GM23338 (cell line): ENCODE measurements at regions not wholly inside any gene's neighbourhood (a gene's known extent, or its start where the extent isn't known, plus 50 kb on each side); places are given as distances from the start of the nearest gene placed in this dataset.

ENCODE experiments used
- ATAC-seq: fragments of 200-7000 bp; cut with Tn5 transposase; 3 replicates; pipeline ENCODE4 v1.9.1; 2020
- DNase-seq: peaks from one replicate; pipeline ENCODE4 v3.0.0-alpha.2; 2015; ENCODE audit warnings: low spot score
- H2AFZ ChIP-seq: fragments of 200-600 bp; sonication (generic); 2 replicates; pipeline ENCODE4 v1.8.0; 2016; ENCODE audit warnings: antibody characterized with exemption, mild to moderate bottlenecking, moderate library complexity
- H3F3A ChIP-seq: fragments of 200-600 bp; sonication (generic); replicated peaks from 2 replicates; pipeline ENCODE4 v1.8.0; 2017; ENCODE audit warnings: antibody characterized with exemption, mixed run types, low read depth
- H3K27ac ChIP-seq: fragments of 200-600 bp; sonication (generic); 2 replicates; pipeline ENCODE4 v1.6.1; 2016; ENCODE audit warnings: low read depth
- H3K27me3 ChIP-seq: fragments of 200-600 bp; sonication (generic); 2 replicates; pipeline ENCODE4 v1.8.0; 2016; ENCODE audit warnings: mild to moderate bottlenecking, mixed run types, moderate library complexity; ENCODE audit not compliant: insufficient read depth
- H3K36me3 ChIP-seq: fragments of 200-600 bp; sonication (generic); 2 replicates; pipeline ENCODE4 v1.8.0; 2016; ENCODE audit warnings: mild to moderate bottlenecking; ENCODE audit not compliant: insufficient read depth
- H3K4me1 ChIP-seq: fragments of 200-600 bp; sonication (generic); 2 replicates; pipeline ENCODE4 v1.8.0; 2016; ENCODE audit warnings: mild to moderate bottlenecking, moderate library complexity; ENCODE audit not compliant: insufficient read depth
- H3K4me2 ChIP-seq: fragments of 200-600 bp; sonication (generic); 2 replicates; pipeline ENCODE4 v1.7.1; 2017; ENCODE audit warnings: mixed run types
- H3K4me3 ChIP-seq: fragments of 200-600 bp; sonication (generic); 2 replicates; pipeline ENCODE4 v1.6.1; 2016; ENCODE audit warnings: mixed run types
- H3K79me2 ChIP-seq: fragments of 200-600 bp; sonication (generic); replicated peaks from 2 replicates; pipeline ENCODE4 v1.8.0; 2017; ENCODE audit warnings: mild to moderate bottlenecking; ENCODE audit not compliant: insufficient read depth
- H3K9me2 ChIP-seq: fragments of 200-600 bp; sonication (generic); 2 replicates; pipeline ENCODE4 v1.8.0; 2017; ENCODE audit not compliant: insufficient read depth
- H4K20me1 ChIP-seq: fragments of 200-600 bp; sonication (generic); replicated peaks from 2 replicates; pipeline ENCODE4 v1.8.0; 2017; ENCODE audit warnings: mild to moderate bottlenecking; ENCODE audit not compliant: insufficient read depth
- H3K27ac Mint-ChIP-seq: 2 replicates; pipeline ENCODE4 v1.8.0; 2020; ENCODE audit warnings: inconsistent platforms, mild to moderate bottlenecking, moderate library complexity, mixed read lengths
- H3K27me3 Mint-ChIP-seq: 3 replicates; pipeline ENCODE4 v1.8.0; 2022; ENCODE audit warnings: low read depth, mild to moderate bottlenecking, moderate library complexity, mixed read lengths, inconsistent platforms; ENCODE audit not compliant: insufficient read depth, poor library complexity
- H3K36me3 Mint-ChIP-seq: 3 replicates; pipeline ENCODE4 v1.8.0; 2021; ENCODE audit warnings: low read depth, mild to moderate bottlenecking, inconsistent platforms, moderate library complexity, mixed read lengths
- H3K4me1 Mint-ChIP-seq: 3 replicates; pipeline ENCODE4 v1.8.0; 2020; ENCODE audit warnings: mild to moderate bottlenecking, inconsistent platforms, mixed read lengths
- H3K4me3 Mint-ChIP-seq: 3 replicates; pipeline ENCODE4 v1.8.0; 2021; ENCODE audit warnings: moderate library complexity, mild to moderate bottlenecking, inconsistent platforms, mixed read lengths
- H3K9me3 Mint-ChIP-seq: 3 replicates; pipeline ENCODE4 v1.8.0; 2020; ENCODE audit warnings: moderate library complexity, mild to moderate bottlenecking, inconsistent platforms, mixed read lengths
- CREB1 ChIP-seq: fragments of 250-450 bp; sonication (Bioruptor Pico); IDR thresholded peaks from 2 replicates; pipeline ENCODE4 v1.5.0; 2020; ENCODE audit warnings: low read depth, mild to moderate bottlenecking, moderate library complexity
- CTCF ChIP-seq, 2 experiments: fragments of 200-600 bp in 1 of 2; sonication (generic) in 1 of 2; conservative IDR thresholded peaks; 2 replicates each; pipeline versions ENCODE4 v1.5.1 to v1.6.1; 2016 to 2017; ENCODE audit warnings: antibody characterized with exemption in 2 of 2, low read depth in 2 of 2, mild to moderate bottlenecking in 2 of 2, moderate library complexity in 1 of 2
- ETS1 ChIP-seq: IDR thresholded peaks from 2 replicates; pipeline ENCODE4 v1.6.1; 2016; ENCODE audit warnings: antibody characterized with exemption
- EZH2 ChIP-seq: fragments of 200-600 bp; sonication (generic); IDR thresholded peaks from one replicate; pipeline ENCODE4 v1.8.0; 2017; ENCODE audit warnings: antibody characterized with exemption, mild to moderate bottlenecking, low read depth; ENCODE audit not compliant: unreplicated experiment
- EZH2phosphoT487 ChIP-seq: fragments of 200-600 bp; sonication (generic); IDR thresholded peaks from one replicate; pipeline ENCODE4 v1.8.1; 2018; ENCODE audit warnings: antibody characterized with exemption; ENCODE audit not compliant: unreplicated experiment
- JUNB ChIP-seq: IDR thresholded peaks from one replicate; pipeline ENCODE4 v1.6.1; 2016; ENCODE audit warnings: antibody characterized with exemption; ENCODE audit not compliant: unreplicated experiment
- NANOG ChIP-seq: IDR thresholded peaks from 2 replicates; pipeline ENCODE4 v1.6.1; 2016; ENCODE audit warnings: antibody characterized with exemption, borderline replicate concordance
- POLR2AphosphoS5 ChIP-seq: IDR thresholded peaks from 2 replicates; pipeline ENCODE4 v1.6.1; 2016; ENCODE audit warnings: antibody characterized with exemption, low read depth
- STAT1 ChIP-seq: IDR thresholded peaks from one replicate; pipeline ENCODE4 v1.6.1; 2016; ENCODE audit warnings: antibody characterized with exemption; ENCODE audit not compliant: unreplicated experiment
- ZNF114 ChIP-seq: fragments of 250-450 bp; sonication (Bioruptor Pico); IDR thresholded peaks from 2 replicates; pipeline ENCODE4 v1.5.0; 2020; ENCODE audit warnings: mild to moderate bottlenecking, moderate library complexity
- ZNF331 ChIP-seq: fragments of 250-450 bp; sonication (Bioruptor Pico); IDR thresholded peaks from 2 replicates; pipeline ENCODE4 v1.5.0; 2020; ENCODE audit warnings: low read depth, mild to moderate bottlenecking, moderate library complexity
- TF ChIP-seq, protein P1 (sequence below): IDR thresholded peaks from one replicate; pipeline ENCODE4 v1.6.1; 2018; ENCODE audit warnings: antibody characterized with exemption; ENCODE audit not compliant: unreplicated experiment

DNA sequence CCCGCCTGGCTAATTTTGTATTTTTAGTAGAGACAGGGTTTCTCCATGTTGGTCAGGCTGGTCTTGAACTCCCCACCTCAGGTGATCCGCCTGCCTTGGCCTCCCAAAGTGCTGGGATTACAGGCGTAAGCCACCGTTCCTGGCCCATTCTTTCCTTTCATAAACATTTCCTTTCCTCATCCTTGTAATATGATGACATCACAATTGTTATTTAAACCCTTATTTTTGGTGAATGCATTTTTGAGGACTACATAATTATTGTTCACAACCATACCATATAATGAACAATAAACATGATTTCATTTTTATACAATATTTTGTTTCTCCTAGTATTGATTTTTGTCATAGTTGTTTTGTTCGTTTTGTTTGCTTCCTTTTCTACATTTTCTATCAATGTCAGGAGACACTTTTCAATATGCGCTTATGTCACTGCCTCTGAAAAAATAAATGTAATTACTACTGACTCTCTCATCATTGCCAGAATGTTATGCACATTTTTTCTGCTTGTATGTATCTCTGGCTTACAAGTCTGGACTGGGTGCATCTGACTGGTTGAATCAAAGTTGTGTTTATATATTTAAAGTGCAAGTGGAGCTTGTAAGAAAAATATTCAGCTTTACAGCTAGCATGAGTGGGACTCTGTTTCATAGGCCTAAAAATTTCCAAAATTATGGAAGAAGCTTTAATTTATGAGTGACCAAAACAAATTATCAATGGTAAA lies 2286.3 kb upstream of the RAG2 start (continued):
- TF ChIP-seq, protein P1, sequence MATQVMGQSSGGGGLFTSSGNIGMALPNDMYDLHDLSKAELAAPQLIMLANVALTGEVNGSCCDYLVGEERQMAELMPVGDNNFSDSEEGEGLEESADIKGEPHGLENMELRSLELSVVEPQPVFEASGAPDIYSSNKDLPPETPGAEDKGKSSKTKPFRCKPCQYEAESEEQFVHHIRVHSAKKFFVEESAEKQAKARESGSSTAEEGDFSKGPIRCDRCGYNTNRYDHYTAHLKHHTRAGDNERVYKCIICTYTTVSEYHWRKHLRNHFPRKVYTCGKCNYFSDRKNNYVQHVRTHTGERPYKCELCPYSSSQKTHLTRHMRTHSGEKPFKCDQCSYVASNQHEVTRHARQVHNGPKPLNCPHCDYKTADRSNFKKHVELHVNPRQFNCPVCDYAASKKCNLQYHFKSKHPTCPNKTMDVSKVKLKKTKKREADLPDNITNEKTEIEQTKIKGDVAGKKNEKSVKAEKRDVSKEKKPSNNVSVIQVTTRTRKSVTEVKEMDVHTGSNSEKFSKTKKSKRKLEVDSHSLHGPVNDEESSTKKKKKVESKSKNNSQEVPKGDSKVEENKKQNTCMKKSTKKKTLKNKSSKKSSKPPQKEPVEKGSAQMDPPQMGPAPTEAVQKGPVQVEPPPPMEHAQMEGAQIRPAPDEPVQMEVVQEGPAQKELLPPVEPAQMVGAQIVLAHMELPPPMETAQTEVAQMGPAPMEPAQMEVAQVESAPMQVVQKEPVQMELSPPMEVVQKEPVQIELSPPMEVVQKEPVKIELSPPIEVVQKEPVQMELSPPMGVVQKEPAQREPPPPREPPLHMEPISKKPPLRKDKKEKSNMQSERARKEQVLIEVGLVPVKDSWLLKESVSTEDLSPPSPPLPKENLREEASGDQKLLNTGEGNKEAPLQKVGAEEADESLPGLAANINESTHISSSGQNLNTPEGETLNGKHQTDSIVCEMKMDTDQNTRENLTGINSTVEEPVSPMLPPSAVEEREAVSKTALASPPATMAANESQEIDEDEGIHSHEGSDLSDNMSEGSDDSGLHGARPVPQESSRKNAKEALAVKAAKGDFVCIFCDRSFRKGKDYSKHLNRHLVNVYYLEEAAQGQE = no peak
- no peak for TF ChIP-seq EZH2
- no peak for TF ChIP-seq EZH2phosphoT487
- no peak for TF ChIP-seq POLR2AphosphoS5
- TF ChIP-seq ZNF331 (CRISPR knock-in tag) = no peak
- no peak for TF ChIP-seq NANOG

DNA sequence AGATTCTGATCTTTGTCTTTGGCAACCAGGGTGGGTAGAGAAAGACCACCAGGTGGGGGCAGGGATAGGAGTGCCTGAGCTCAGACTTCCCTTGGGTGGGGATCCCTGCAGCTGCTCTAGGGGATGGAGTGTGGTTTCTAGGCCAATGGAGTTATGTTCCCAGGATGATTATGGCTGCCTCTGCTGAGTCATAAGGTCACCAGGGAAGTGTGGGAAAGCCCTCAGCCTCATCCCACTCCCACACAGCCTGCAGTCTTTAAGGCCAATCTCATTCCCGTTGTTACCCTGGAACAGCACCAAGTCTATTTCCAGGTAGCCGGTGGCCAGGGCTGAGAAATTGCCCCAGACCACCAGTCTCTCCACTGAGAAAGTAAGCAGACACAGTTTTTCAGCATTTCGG lies 2269.3 kb upstream of the RAG2 start:
- Histone ChIP-seq H3F3A (no peaks in the 10 kb centered on the region), H3K4me3 (no peak overlapping the region), H3K9me2 (no peaks in the 10 kb centered on the region; the same call in none of the 2 replicates), H4K20me1 (no peaks in the 10 kb centered on the region), H3K4me2 (no peak overlapping the region), H2AFZ (no peak overlapping the region), H3K27me3 (no peaks in the 10 kb centered on the region), H3K79me2 (no peaks in the 10 kb centered on the region), H3K36me3 (no peaks in the 10 kb centered on the region), H3K27ac (no peak overlapping the region), H3K4me1 (no peaks in the 10 kb centered on the region)
- Mint-ChIP-seq H3K36me3 (peaks cover 16% of the 10 kb centered on the region), H3K27ac (no peak overlapping the region), H3K27me3 (no peaks in the 10 kb centered on the region), H3K4me1 (no peaks in the 10 kb centered on the region), H3K4me3 (no peak overlapping the region), H3K9me3 (peaks cover 26% of the 10 kb centered on the region)
- no peak for DNase-seq
- no peak for ATAC-seq
- TF ChIP-seq STAT1 (no peak), EZH2phosphoT487 (no peak), ZNF114 (CRISPR knock-in tag) (no peak), POLR2AphosphoS5 (no peak), ZNF331 (CRISPR knock-in tag) (no peak), NANOG (no peak), ETS1 (no peak), CREB1 (no peak), JUNB (no peak), EZH2 (no peak), CTCF (conservative IDR thresholded peaks at IDR 0.05; ENCODE audit: low read depth in 2 of 2) (no peak)
- TF ChIP-seq, protein P1 = no peak
